ENCODE measurements at regions not wholly inside any gene's neighbourhood (a gene's known extent, or its start where the extent isn't known, plus 50 kb on each side); places are given as distances from the start of the nearest gene placed in this dataset.

DNA sequence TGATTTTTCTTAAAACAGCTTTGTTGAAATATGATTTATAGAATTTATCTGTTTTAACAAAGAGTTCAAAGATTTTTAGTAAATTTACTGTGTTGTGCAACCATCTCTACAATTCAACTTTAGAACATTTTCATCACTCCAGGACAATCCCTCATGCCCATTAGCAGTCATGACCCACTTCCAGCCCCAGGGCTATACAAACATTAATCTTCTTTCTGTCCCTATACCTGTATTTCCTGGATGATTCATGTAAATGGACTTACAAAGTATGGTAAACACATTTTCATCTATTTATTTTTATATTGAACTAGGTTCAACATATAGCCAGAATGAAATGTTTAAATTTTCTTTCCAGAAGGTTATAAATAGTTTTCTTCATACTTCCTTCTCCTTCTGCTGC is 127.8 kb upstream of the CCDC180 start:
- no peak for TF ChIP-seq HDGF (IDR thresholded peaks at IDR 0.05; ENCODE audit: borderline replicate concordance)
- no peak for TF ChIP-seq FOXM1 (IDR thresholded peaks at IDR 0.05; ENCODE audit: borderline replicate concordance)
- TF ChIP-seq L3MBTL2 (conservative IDR thresholded peaks at IDR 0.05) = no peak
- TF ChIP-seq NFRKB (IDR thresholded peaks at IDR 0.05) = no peak
- no peak for TF ChIP-seq FOXA1 (IDR thresholded peaks at IDR 0.05)
- TF ChIP-seq FOXK2 (IDR thresholded peaks at IDR 0.05) = no peak
- TF ChIP-seq ZNF384 (IDR thresholded peaks at IDR 0.05) = no peak
- no peak for TF ChIP-seq ARNT (IDR thresholded peaks at IDR 0.05)
